LNCAP (cell line): ENCODE measurements at regions not wholly inside any gene's neighbourhood (a gene's known extent, or its start where the extent isn't known, plus 50 kb on each side); places are given as distances from the start of the nearest gene placed in this dataset.
A peak's percentile ranks its signal among the peaks of the same experiment; 100 is the strongest.

Source experiments
- CTCF ChIP-seq: fragments of 450-650 bp; IDR thresholded peaks from 2 replicates; pipeline ENCODE4 v1.5.1; 2017; ENCODE audit warnings: mild to moderate bottlenecking

- no peak for TF ChIP-seq CTCF
Observed at GRCh38 chr9:13705918-13706317, 426.4 kb upstream of the MPDZ start.

- no peak for TF ChIP-seq CTCF
Observed at GRCh38 chr9:13705373-13705772, 425.9 kb upstream of the MPDZ start.

GRCh38 chr9:13690595-13690994 is 411.1 kb upstream of the MPDZ start:
- TF ChIP-seq CTCF: no peak

GRCh38 chr9:13689925-13690324 is 410.4 kb upstream of the MPDZ start:
- no peak for TF ChIP-seq CTCF

GRCh38 chr9:13688990-13689600 is 409.6 kb upstream of the MPDZ start:
- peak; percentile 68 for TF ChIP-seq CTCF

GRCh38 chr9:13688223-13688989 is 408.9 kb upstream of the MPDZ start:
- no peak for TF ChIP-seq CTCF

- no peak for TF ChIP-seq CTCF
Observed at GRCh38 chr9:13684656-13685055, 405.2 kb upstream of the MPDZ start.
